Osteoblast (primary cell): ENCODE measurements at regions not wholly inside any gene's neighbourhood (a gene's known extent, or its start where the extent isn't known, plus 50 kb on each side); places are given as distances from the start of the nearest gene placed in this dataset.
"Not testable (repeated sequence)": the region's sequence is repeated elsewhere in the genome, so short reads cannot be mapped to it uniquely, and the experiment has no call there.

ENCODE experiments used
- DNase-seq: peaks from one replicate; pipeline ENCODE4 v3.0.0; 2011; ENCODE audit warnings: low spot score, mixed read lengths; ENCODE audit not compliant: insufficient read length; ENCODE audit errors: missing footprints
- H2AFZ ChIP-seq: 2 replicates; pipeline ENCODE4 v1.6.0; 2011; ENCODE audit warnings: mild to moderate bottlenecking, low read length
- H3K27ac ChIP-seq: 2 replicates; pipeline ENCODE4 v1.5.1; 2011; ENCODE audit warnings: mild to moderate bottlenecking, low read depth, low read length, moderate library complexity
- H3K27me3 ChIP-seq: 2 replicates; pipeline ENCODE4 v1.6.0; 2012; ENCODE audit warnings: mild to moderate bottlenecking, control low read depth, inconsistent platforms, low read length, moderate library complexity; ENCODE audit not compliant: insufficient read depth
- H3K36me3 ChIP-seq: 2 replicates; pipeline ENCODE4 v1.5.1; 2011; ENCODE audit warnings: mild to moderate bottlenecking, low read length, control low read depth, moderate library complexity; ENCODE audit not compliant: insufficient read depth
- H3K4me1 ChIP-seq: 2 replicates; pipeline ENCODE4 v1.5.1; 2011; ENCODE audit warnings: mild to moderate bottlenecking, low read length, control low read depth, moderate library complexity; ENCODE audit not compliant: insufficient read depth
- H3K4me2 ChIP-seq: 2 replicates; pipeline ENCODE4 v1.6.0; 2011; ENCODE audit warnings: mild to moderate bottlenecking, low read length; ENCODE audit not compliant: insufficient read depth
- H3K4me3 ChIP-seq: fragments of 200-600 bp; sonication (generic); 3 replicates; pipeline ENCODE4 v1.5.1; 2012; ENCODE audit warnings: mild to moderate bottlenecking, low read length, inconsistent platforms; ENCODE audit not compliant: insufficient read depth
- H3K79me2 ChIP-seq: 2 replicates; pipeline ENCODE4 v1.6.0; 2012; ENCODE audit warnings: mild to moderate bottlenecking, low read length, control low read depth, inconsistent platforms; ENCODE audit not compliant: insufficient read depth
- H3K9me3 ChIP-seq: 2 replicates; pipeline ENCODE4 v1.5.1; 2011; ENCODE audit warnings: low read depth, low read length, control low read depth
- H4K20me1 ChIP-seq: 2 replicates; pipeline ENCODE4 v1.6.0; 2012; ENCODE audit warnings: mild to moderate bottlenecking, low read length, control low read depth; ENCODE audit not compliant: insufficient read depth
- TF ChIP-seq, protein P1 (sequence below): IDR thresholded peaks from 2 replicates; pipeline ENCODE4 v1.5.1; 2011; ENCODE audit warnings: mild to moderate bottlenecking, low read depth, low read length, moderate library complexity; ENCODE audit errors: extremely low read depth

- Histone ChIP-seq H3K27ac (no peak overlapping the region), H3K4me1 (no peaks in the 10 kb centered on the region), H3K36me3 (no peaks in the 10 kb centered on the region), H3K27me3 (no peaks in the 10 kb centered on the region), H3K4me2 (no peak overlapping the region), H2AFZ (no peak overlapping the region), H3K79me2 (no peaks in the 10 kb centered on the region), H4K20me1 (no peaks in the 10 kb centered on the region), H3K9me3 (no peaks in the 10 kb centered on the region), H3K4me3 (no peak overlapping the region)
- TF ChIP-seq, protein P1, sequence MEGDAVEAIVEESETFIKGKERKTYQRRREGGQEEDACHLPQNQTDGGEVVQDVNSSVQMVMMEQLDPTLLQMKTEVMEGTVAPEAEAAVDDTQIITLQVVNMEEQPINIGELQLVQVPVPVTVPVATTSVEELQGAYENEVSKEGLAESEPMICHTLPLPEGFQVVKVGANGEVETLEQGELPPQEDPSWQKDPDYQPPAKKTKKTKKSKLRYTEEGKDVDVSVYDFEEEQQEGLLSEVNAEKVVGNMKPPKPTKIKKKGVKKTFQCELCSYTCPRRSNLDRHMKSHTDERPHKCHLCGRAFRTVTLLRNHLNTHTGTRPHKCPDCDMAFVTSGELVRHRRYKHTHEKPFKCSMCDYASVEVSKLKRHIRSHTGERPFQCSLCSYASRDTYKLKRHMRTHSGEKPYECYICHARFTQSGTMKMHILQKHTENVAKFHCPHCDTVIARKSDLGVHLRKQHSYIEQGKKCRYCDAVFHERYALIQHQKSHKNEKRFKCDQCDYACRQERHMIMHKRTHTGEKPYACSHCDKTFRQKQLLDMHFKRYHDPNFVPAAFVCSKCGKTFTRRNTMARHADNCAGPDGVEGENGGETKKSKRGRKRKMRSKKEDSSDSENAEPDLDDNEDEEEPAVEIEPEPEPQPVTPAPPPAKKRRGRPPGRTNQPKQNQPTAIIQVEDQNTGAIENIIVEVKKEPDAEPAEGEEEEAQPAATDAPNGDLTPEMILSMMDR = no peak
- no peak for DNase-seq
Observed at GRCh38 chr5:60020457-60020856, 126.9 kb upstream of the PDE4D start.

DNA sequence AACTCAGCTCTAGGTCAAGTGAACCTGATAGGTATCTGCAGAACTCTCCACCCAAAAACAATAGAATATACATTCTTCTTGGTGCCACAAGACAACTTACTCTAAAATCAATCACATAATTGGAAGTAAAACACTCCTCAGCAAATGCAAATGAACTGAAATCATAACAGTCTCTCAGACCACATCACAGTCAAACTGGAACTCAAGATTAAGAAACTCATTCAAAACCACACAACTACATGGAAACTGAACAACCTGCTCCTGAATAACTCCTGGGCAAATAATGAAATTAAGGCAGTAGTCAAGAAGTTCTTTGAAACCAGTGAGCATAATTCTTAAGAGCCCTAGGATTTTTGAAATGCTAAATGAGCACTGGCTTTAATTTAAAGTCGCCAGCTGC is 125.4 kb upstream of the PDE4D start:
- not testable (repeated sequence) for DNase-seq, H3K27ac ChIP-seq, H3K9me3 ChIP-seq, H3K79me2 ChIP-seq, H4K20me1 ChIP-seq, H3K27me3 ChIP-seq, H2AFZ ChIP-seq, H3K4me3 ChIP-seq, H3K4me2 ChIP-seq, H3K36me3 ChIP-seq, H3K4me1 ChIP-seq

- Histone ChIP-seq H2AFZ (no peak overlapping the region), H3K4me2 (no peak overlapping the region), H3K9me3 (no peaks in the 10 kb centered on the region), H3K27me3 (no peaks in the 10 kb centered on the region), H4K20me1 (no peaks in the 10 kb centered on the region), H3K27ac (no peak overlapping the region), H3K36me3 (no peaks in the 10 kb centered on the region), H3K4me1 (no peaks in the 10 kb centered on the region), H3K4me3 (no peak overlapping the region), H3K79me2 (no peaks in the 10 kb centered on the region)
- TF ChIP-seq, protein P1 = no peak
- no peak for DNase-seq
Observed at GRCh38 chr5:60018091-60018490, 124.6 kb upstream of the PDE4D start.

DNA sequence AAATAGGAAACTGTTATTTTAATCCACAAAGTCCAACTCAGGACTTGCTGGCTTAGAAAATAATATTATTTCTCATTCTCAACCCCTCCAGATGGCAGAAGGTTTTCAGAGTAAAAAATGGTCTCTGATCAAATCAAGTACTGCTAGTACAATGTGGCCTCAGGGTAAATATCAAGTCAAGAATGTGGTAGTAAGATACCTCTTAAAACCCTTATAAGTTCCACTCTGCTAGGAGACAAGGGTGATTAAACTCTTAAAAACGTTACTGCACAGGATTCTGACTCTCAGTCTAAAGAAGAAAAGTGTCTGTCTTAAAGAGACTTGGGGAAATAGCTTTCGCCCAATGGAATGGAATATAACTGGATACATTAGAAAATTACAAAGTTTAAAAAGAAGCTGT is 120.8 kb upstream of the PDE4D start:
- H3K27ac ChIP-seq = no peak overlapping the region
- H3K4me1 ChIP-seq = no peaks in the 10 kb centered on the region
- no peak overlapping the region for H3K4me2 ChIP-seq
- H4K20me1 ChIP-seq = no peaks in the 10 kb centered on the region
- H3K9me3 ChIP-seq = no peaks in the 10 kb centered on the region
- TF ChIP-seq, protein P1 = no peak
- no peak overlapping the region for H3K4me3 ChIP-seq
- no peak overlapping the region for H2AFZ ChIP-seq
- H3K27me3 ChIP-seq = no peaks in the 10 kb centered on the region
- no peaks in the 10 kb centered on the region for H3K79me2 ChIP-seq
- DNase-seq = no peak
- no peaks in the 10 kb centered on the region for H3K36me3 ChIP-seq

- H4K20me1 ChIP-seq = no peaks in the 10 kb centered on the region
- no peaks in the 10 kb centered on the region for H3K9me3 ChIP-seq
Observed at GRCh38 chr5:60010853-60011252, 117.3 kb upstream of the PDE4D start.

More at GRCh38 chr5:60010853-60011252, 117.3 kb upstream of the PDE4D start:
- no peaks in the 10 kb centered on the region for H3K4me1 ChIP-seq
- no peaks in the 10 kb centered on the region for H3K36me3 ChIP-seq
- TF ChIP-seq, protein P1 = no peak
- no peaks in the 10 kb centered on the region for H3K27me3 ChIP-seq
- no peak overlapping the region for H3K4me3 ChIP-seq
- no peaks in the 10 kb centered on the region for H3K79me2 ChIP-seq
- no peak overlapping the region for H3K4me2 ChIP-seq
- no peak overlapping the region for H3K27ac ChIP-seq
- H2AFZ ChIP-seq = no peak overlapping the region
- DNase-seq = no peak
